DND-41 (cell line): ENCODE measurements at regions not wholly inside any gene's neighbourhood (a gene's known extent, or its start where the extent isn't known, plus 50 kb on each side); places are given as distances from the start of the nearest gene placed in this dataset.

Experiments used
- EZH2 ChIP-seq: IDR thresholded peaks from 3 replicates; pipeline ENCODE4 v1.6.1; 2012; ENCODE audit warnings: borderline replicate concordance, low read depth, mild to moderate bottlenecking, moderate library complexity, low read length, inconsistent platforms; ENCODE audit not compliant: severe bottlenecking
- TF ChIP-seq, protein P1 (sequence below): IDR thresholded peaks from 2 replicates; pipeline ENCODE4 v1.5.1; 2012; ENCODE audit warnings: borderline replicate concordance, low read length, moderate library complexity, mild to moderate bottlenecking; ENCODE audit not compliant: poor library complexity, severe bottlenecking; ENCODE audit errors: extremely low read depth

DNA sequence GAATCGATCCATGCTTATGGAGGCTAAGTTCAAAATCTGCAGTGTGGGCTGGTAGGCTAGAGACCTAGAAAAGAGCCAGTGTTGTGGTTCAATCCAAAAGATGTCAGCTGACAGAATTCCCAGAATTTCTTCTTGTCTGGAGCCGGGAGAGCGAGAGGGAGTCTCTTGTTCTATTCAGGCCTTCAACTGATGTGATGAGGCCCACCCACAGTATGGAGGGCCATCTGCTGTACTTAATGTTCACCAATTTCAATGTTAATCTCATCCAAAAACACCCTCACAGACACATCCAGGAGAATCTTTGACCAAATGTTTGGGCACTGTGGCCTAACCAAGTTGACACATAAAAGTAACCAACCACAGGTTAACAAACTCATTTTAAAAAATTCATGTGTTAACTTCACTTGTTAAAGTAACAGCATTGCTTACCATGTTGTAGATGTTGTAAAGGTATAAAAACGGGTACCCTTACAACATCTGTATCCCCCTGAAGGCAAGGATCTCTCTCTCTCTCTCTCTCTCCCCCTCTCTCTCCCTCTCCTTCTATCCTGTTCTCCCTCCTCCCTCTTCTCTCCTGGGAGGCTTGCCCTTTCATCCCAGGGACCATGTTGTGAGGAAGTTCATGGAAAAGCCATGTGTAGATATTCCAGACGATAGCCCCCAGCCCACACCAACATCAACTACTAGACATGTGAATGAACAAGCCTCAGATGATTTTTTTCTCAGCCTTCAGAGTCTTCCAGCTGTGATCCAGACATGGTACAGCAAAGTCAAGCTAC lies 66.4 kb upstream of the CHD2 start:
- TF ChIP-seq, protein P1, sequence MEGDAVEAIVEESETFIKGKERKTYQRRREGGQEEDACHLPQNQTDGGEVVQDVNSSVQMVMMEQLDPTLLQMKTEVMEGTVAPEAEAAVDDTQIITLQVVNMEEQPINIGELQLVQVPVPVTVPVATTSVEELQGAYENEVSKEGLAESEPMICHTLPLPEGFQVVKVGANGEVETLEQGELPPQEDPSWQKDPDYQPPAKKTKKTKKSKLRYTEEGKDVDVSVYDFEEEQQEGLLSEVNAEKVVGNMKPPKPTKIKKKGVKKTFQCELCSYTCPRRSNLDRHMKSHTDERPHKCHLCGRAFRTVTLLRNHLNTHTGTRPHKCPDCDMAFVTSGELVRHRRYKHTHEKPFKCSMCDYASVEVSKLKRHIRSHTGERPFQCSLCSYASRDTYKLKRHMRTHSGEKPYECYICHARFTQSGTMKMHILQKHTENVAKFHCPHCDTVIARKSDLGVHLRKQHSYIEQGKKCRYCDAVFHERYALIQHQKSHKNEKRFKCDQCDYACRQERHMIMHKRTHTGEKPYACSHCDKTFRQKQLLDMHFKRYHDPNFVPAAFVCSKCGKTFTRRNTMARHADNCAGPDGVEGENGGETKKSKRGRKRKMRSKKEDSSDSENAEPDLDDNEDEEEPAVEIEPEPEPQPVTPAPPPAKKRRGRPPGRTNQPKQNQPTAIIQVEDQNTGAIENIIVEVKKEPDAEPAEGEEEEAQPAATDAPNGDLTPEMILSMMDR = no peak
- TF ChIP-seq EZH2 = no peak
